HG03378 (cell line): ENCODE measurements at regions not wholly inside any gene's neighbourhood (a gene's known extent, or its start where the extent isn't known, plus 50 kb on each side); places are given as distances from the start of the nearest gene placed in this dataset.

Experiments
- ATAC-seq: cut with Tn5 transposase; IDR thresholded peaks from one replicate; pipeline ENCODE4 v1.9.1; 2021; ENCODE audit warnings: mild to moderate bottlenecking, moderate library complexity; ENCODE audit not compliant: unreplicated experiment

- no peak for ATAC-seq
Measured at GRCh38 chr15:94021621-94022320, 209.6 kb upstream of the MCTP2 start.

- no peak for ATAC-seq
Measured at GRCh38 chr15:94019062-94019461, 212.3 kb upstream of the MCTP2 start.

- no peak for ATAC-seq
Measured at GRCh38 chr15:94015324-94015723, 216.0 kb upstream of the MCTP2 start.

DNA sequence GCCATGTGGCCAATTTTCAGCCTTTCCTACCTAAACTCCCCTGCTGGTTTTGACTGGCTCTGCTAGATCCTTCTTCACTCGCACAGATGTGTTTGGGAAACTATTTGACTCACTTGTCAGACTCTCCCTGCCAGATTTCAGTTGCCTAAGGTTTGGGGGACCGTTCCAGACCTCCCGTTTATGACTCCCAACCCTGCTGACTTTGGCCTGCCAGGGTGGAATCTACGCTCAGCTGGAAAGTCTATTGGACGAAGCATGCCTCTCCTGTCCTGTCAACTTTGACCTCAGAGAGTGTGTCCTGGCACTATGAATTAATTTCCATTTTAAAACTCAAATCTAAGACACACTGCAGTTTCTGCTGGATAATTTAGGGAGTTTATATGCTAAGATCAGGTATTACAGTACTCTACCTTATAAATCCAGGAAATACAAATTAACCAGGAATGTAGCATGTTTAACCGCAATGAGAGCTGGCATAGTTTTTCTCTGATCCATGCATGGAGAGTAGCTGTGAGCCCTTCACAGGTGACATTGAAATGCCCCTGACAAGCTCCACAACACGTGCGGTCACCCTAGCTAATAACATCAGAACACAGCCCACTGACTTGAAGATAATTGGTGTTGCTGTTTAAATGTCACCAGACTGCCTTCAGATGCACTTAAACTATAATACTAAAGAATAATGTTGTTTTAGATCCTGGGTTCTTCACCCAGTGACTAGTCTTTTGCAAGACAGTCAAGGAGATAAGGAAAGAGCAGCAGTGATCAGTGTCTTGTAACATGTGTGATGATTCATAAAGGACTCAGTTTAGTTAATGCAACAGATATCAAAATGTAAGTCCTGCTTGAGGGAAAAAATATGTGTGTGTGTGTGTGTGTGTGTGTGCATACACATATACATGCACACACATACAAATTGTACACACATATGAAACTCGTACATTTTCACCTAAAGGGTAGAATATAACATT lies 223.0 kb upstream of the MCTP2 start:
- ATAC-seq: no peak

DNA sequence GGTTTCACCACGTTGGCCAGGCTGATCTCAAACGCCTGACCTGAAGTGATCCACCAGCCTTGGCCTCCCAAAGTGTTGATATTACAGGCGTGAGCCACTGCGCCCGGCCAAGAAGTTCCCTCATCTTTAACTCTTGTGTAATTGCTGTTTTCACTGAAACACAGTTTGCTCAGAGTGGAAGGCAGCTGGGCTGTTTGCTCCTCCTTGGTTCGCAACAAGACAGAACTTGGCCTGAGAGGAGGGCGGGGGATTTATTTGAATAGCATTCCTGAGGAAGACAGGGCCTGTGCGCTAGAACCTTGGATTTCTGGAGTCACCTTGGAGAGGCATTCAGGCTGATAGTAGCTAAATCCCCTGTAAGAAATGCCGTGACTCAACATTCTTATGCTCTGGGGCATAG lies 226.7 kb upstream of the MCTP2 start:
- ATAC-seq: no peak

DNA sequence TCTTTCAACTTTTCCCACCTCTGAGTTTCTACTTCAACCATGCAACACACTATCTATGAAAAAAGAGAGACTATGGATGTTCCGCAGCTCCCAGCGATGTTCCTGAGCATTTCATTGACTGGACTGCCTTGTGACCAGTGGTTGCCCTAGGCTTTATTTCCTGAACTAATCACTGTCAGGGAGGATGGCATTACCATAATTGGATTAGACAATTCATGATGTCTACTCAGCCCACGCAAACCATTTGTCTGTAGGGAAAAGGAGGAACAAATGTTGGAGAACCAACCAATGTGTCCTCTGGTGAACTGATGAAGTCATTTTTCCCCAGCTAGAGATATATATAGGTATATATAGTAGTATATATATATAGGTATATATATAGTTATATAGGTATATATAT lies 229.3 kb upstream of the MCTP2 start:
- no peak for ATAC-seq

DNA sequence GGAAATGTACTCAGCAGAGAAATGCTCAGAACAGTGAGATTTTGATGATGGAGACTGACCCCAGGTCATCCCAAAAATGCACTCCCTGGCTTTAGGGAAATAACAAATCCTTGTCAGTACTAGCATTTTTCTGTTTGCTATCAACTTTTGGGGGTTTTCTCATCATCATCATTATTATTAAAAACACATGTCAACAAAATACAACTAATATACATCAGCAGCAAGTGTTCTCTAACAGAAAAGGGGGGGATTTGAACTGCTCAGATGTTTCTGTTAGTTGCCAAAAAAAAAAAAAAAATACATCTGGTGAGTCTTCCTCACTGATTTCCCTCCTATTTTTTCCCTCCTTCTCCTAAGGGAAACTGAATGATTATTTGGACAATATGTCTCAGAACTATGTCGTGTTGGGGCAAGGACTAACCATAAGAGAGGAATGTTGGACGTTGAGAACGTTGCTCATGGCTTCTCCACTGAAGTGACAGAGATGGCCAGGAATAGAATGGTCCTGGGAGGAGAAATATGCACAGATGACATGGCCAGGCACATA lies 230.0 kb upstream of the MCTP2 start:
- ATAC-seq: no peak

GRCh38 chr15:94000606-94001005 lies 230.8 kb upstream of the MCTP2 start:
- no peak for ATAC-seq

DNA sequence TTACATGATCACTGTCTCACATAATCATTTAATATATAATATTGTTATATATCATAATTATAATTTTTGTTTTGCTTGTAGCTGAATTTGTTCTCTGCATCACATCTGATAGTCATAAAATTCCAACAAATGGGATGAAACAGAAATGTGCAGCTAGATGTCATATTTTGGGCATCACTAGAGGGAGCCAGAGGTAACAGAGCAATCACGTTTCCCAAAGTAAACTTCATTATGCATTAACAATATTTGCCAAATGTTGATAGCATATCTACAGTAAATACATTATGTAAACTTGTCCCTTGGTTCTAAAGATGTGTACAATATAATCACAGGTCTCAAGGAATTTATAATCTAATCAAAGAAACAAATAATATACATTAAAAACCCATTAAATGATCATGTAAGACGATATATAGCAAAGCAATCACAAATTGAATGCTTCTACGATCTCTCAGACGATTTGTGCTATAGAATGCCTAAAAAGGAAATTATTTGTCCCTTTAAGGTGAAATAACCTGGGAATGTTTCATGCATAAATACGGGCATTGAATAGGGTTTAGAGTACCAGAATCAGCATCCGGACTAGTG lies 234.2 kb upstream of the MCTP2 start:
- no peak for ATAC-seq

- ATAC-seq: no peak
Measured at GRCh38 chr15:93989440-93989998, 241.8 kb upstream of the MCTP2 start.

GRCh38 chr15:93987068-93987467 lies 244.3 kb upstream of the MCTP2 start:
- no peak for ATAC-seq

GRCh38 chr15:93986400-93986984 lies 244.9 kb upstream of the MCTP2 start:
- ATAC-seq: no peak

DNA sequence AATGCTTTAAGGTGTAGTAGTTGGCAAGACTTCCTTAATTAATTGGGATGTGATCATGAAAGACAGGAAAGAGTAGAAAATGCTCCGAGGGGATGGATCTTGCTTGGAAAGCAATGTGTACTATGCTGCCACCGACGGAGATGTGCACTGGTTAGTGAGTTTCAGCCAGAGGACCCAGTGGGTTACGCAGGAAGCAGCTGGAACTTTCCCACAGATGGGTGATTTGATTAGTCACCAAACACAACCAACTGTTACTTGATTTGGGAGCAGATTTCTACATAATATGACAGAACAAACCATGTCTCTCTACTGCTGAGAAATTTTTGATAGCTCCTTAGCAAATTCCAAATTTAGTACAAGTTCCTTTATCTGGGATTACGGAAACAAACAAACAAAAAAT lies 245.4 kb upstream of the MCTP2 start:
- no peak for ATAC-seq

DNA sequence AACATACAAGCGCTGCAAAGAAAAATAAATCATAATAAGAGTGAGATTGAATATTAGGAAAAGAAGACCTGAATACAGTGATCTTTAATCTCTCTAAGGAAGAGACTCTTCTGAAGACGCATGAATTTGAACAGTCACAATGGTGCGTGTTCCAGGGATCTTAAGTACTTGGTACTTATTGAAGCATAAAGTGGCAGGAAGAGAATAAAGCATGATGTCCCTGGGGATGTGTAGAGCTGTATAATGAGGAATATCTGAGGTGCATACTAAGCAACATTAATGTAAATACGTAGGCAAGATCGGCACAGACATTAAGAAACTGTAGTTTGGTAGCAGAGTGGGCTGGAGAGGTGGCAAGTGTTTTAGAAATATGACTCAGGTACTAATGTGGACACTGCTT lies 246.2 kb upstream of the MCTP2 start:
- ATAC-seq: no peak

DNA sequence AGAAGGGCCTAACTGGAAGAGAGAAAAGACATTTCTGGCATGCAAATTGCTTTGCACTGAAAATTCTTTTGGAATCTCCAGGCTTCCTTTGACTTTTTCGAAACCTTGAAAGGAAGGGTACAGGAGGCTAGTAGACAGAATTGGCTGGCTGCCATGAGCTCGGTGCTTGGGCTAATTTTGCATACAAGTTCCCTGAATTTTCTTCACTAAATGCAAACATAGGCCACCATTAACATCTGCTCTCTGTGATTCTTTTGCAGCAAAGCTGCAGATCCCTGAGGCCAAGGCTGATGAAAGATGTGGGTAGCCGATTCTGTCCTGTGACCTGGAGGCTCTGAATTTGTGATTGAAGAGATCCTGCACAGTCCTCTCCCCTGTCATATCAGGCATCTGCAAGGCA lies 247.8 kb upstream of the MCTP2 start:
- ATAC-seq: no peak

DNA sequence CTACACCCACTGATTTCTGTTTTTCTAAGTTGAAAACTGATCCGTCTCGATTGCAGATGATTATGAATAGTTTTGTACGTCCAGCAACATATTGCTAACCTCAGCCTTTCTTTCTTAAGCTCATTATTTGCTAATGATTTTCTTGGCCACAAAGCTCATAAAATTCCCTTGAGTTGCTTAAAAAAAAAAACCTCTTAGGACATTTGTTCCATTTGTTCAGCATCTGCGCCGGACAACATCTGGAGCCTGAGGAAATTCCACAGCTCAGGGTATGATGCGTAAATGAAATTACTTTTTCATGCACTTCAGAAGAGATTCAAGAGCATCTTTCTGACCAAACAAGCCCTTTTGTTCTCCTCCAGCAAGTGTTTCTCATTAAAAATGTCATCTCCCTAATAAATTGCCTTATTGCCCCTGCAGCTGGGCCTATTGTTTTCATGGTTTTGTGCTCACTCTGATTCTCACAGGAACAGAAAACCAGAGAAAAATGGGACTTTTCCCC lies 249.1 kb upstream of the MCTP2 start:
- no peak for ATAC-seq

GRCh38 chr15:93981706-93982105 lies 249.7 kb upstream of the MCTP2 start:
- no peak for ATAC-seq

- no peak for ATAC-seq
Measured at GRCh38 chr15:93980261-93980911, 251.0 kb upstream of the MCTP2 start.

GRCh38 chr15:93974804-93975481 lies 256.4 kb upstream of the MCTP2 start:
- no peak for ATAC-seq

- ATAC-seq: no peak
Measured at GRCh38 chr15:93973287-93973686, 258.1 kb upstream of the MCTP2 start.
